ENCODE measurements at regions not wholly inside any gene's neighbourhood (a gene's known extent, or its start where the extent isn't known, plus 50 kb on each side); places are given as distances from the start of the nearest gene placed in this dataset.
A peak's percentile ranks its signal among the peaks of the same experiment; 100 is the strongest.
"Not testable (repeated sequence)": the region's sequence is repeated elsewhere in the genome, so short reads cannot be mapped to it uniquely, and the experiment has no call there.

DNA sequence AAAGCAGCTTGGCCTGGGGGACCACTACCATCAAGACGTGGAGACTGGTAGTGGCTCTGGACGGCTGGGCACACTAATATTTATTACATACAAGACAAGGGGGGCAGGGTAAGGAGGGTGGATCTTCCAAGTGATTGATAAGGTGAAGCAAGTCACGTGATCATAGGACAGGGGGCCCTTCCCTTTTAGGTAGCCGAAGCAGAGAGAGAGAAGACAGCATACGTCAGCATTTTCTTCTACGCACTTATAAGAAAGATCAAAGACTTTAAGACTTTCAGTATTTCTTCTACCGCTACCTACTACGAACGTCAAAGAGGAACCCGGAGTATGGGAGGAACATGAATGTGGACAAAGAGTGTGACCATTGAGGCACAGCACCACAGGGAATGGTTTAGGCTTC is 307.9 kb downstream of the RPIA start:
- TF ChIP-seq, protein P1, sequence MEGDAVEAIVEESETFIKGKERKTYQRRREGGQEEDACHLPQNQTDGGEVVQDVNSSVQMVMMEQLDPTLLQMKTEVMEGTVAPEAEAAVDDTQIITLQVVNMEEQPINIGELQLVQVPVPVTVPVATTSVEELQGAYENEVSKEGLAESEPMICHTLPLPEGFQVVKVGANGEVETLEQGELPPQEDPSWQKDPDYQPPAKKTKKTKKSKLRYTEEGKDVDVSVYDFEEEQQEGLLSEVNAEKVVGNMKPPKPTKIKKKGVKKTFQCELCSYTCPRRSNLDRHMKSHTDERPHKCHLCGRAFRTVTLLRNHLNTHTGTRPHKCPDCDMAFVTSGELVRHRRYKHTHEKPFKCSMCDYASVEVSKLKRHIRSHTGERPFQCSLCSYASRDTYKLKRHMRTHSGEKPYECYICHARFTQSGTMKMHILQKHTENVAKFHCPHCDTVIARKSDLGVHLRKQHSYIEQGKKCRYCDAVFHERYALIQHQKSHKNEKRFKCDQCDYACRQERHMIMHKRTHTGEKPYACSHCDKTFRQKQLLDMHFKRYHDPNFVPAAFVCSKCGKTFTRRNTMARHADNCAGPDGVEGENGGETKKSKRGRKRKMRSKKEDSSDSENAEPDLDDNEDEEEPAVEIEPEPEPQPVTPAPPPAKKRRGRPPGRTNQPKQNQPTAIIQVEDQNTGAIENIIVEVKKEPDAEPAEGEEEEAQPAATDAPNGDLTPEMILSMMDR (IDR thresholded peaks at IDR 0.05): no peak
- H3K36me3 Mint-ChIP-seq (ENCODE audit: low read depth): no peaks in the 10 kb centered on the region
- peaks cover 2% of the 10 kb centered on the region for H3K27me3 Mint-ChIP-seq (ENCODE audit: low read depth, poor library complexity)
- H3K27ac Mint-ChIP-seq: no peak overlapping the region
- no peak for DNase-seq
- H3K9me3 Mint-ChIP-seq: peaks cover 65% of the 10 kb centered on the region
- H3K4me1 Mint-ChIP-seq: no peaks in the 10 kb centered on the region
- no peak overlapping the region for H3K4me3 Mint-ChIP-seq

DNA sequence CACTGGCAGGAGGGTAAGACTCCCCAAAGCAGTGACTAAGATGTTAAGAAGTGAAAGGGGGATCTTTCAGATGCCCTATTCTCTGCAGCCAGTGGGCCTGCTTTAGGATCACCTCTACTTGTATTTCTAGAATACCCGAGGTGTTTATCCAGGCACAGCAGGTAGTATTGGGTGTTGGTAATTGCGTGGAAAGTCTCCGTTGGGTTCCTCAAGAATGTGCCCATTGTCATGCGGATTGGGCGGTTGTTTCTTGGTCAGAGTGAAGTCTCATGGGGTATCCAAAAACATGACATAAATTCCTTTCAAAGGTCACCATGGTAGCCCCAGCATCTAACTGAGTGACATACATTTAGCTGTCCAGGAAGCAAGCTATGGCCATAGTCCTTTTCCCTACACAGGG is 308.8 kb downstream of the RPIA start:
- no peak for DNase-seq
- TF ChIP-seq, protein P1 (IDR thresholded peaks at IDR 0.05): no peak
- H3K27me3 Mint-ChIP-seq (ENCODE audit: low read depth, poor library complexity): peaks cover 2% of the 10 kb centered on the region
- H3K27ac Mint-ChIP-seq: no peak overlapping the region
- H3K4me3 Mint-ChIP-seq: no peak overlapping the region
- peaks cover 65% of the 10 kb centered on the region for H3K9me3 Mint-ChIP-seq
- H3K4me1 Mint-ChIP-seq: no peaks in the 10 kb centered on the region
- H3K36me3 Mint-ChIP-seq (ENCODE audit: low read depth): no peaks in the 10 kb centered on the region

DNA sequence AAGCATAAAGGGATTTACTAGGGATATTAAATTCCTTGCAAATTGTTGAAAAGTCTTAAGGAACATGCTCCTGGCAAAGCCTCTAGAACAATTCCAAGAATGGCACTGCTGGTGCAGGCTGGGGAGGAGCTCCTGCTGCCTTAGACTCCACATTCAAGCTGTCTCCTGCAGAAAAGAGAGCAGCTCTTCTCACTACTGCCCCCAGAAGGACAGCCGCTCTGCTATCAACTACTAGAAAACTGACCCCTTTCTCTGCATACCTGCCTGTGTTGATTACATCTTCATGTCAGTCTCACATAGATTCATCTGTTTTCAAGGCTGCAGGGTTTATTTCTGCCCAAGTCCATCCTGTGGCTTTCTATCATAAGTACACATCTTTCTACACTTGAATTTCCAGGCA is 312.8 kb downstream of the RPIA start:
- peaks cover 55% of the 10 kb centered on the region for H3K9me3 Mint-ChIP-seq
- not testable (repeated sequence) for H3K27ac Mint-ChIP-seq; H3K4me3 Mint-ChIP-seq; H3K36me3 Mint-ChIP-seq (ENCODE audit: low read depth); H3K27me3 Mint-ChIP-seq (ENCODE audit: low read depth, poor library complexity); H3K4me1 Mint-ChIP-seq; DNase-seq

GRCh38 chr2:89020566-89020965 is 329.1 kb downstream of the RPIA start:
- not testable (repeated sequence) for H3K27me3 Mint-ChIP-seq (ENCODE audit: low read depth, poor library complexity); H3K4me3 Mint-ChIP-seq; H3K36me3 Mint-ChIP-seq (ENCODE audit: low read depth); H3K4me1 Mint-ChIP-seq; DNase-seq; H3K27ac Mint-ChIP-seq
- peaks cover 51% of the 10 kb centered on the region for H3K9me3 Mint-ChIP-seq

GRCh38 chr2:89026296-89026695 is 334.8 kb downstream of the RPIA start:
- H3K27me3 Mint-ChIP-seq (ENCODE audit: low read depth, poor library complexity); H3K4me3 Mint-ChIP-seq; H3K36me3 Mint-ChIP-seq (ENCODE audit: low read depth); H3K4me1 Mint-ChIP-seq; H3K27ac Mint-ChIP-seq; DNase-seq: not testable (repeated sequence)
- H3K9me3 Mint-ChIP-seq: peaks cover 53% of the 10 kb centered on the region

GRCh38 chr2:89027115-89027514 is 335.6 kb downstream of the RPIA start:
- not testable (repeated sequence) for DNase-seq; H3K27me3 Mint-ChIP-seq (ENCODE audit: low read depth, poor library complexity); H3K27ac Mint-ChIP-seq; H3K4me3 Mint-ChIP-seq; H3K4me1 Mint-ChIP-seq; H3K36me3 Mint-ChIP-seq (ENCODE audit: low read depth)
- H3K9me3 Mint-ChIP-seq: peaks cover 51% of the 10 kb centered on the region

DNA sequence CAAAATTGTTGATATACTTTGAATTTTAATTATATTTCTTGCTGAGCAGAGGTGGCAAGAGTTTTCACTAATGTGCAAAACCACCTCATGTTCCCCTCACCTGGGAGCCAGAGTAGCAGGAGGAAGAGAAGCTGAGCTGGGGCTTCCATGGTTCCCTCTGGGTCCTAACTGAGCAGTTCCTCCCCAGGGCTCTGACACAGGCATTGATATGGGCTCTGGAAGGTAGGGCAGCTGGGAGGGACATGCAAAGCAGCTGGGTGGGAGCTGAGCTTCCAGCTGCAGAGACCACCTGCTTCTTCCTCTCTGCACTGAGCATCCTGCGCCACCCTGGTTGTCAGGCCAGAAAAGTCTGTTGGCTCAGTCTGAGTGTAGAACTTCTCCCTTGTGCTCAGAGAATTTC is 336.1 kb downstream of the RPIA start:
- not testable (repeated sequence) for H3K27me3 Mint-ChIP-seq (ENCODE audit: low read depth, poor library complexity); H3K4me3 Mint-ChIP-seq; DNase-seq; H3K27ac Mint-ChIP-seq; H3K4me1 Mint-ChIP-seq; H3K36me3 Mint-ChIP-seq (ENCODE audit: low read depth)
- H3K9me3 Mint-ChIP-seq: peaks cover 50% of the 10 kb centered on the region

- peaks cover 55% of the 10 kb centered on the region for H3K9me3 Mint-ChIP-seq
- not testable (repeated sequence) for H3K27ac Mint-ChIP-seq; H3K36me3 Mint-ChIP-seq (ENCODE audit: low read depth); H3K4me1 Mint-ChIP-seq; DNase-seq; H3K4me3 Mint-ChIP-seq; H3K27me3 Mint-ChIP-seq (ENCODE audit: low read depth, poor library complexity)
Measured at GRCh38 chr2:89029257-89029656, 337.8 kb downstream of the RPIA start.

GRCh38 chr2:89048138-89049066 is 356.9 kb downstream of the RPIA start:
- not testable (repeated sequence) for H3K27me3 Mint-ChIP-seq (ENCODE audit: low read depth, poor library complexity); H3K4me3 Mint-ChIP-seq; H3K27ac Mint-ChIP-seq; H3K36me3 Mint-ChIP-seq (ENCODE audit: low read depth); DNase-seq; H3K4me1 Mint-ChIP-seq
- peaks cover 47% of the 10 kb centered on the region for H3K9me3 Mint-ChIP-seq
- TF ChIP-seq, protein P1 (IDR thresholded peaks at IDR 0.05): peak; percentile 17

GRCh38 chr2:89058616-89059015 is 367.1 kb downstream of the RPIA start:
- not testable (repeated sequence) for H3K4me1 Mint-ChIP-seq; DNase-seq; H3K27ac Mint-ChIP-seq; H3K36me3 Mint-ChIP-seq (ENCODE audit: low read depth); H3K4me3 Mint-ChIP-seq; H3K27me3 Mint-ChIP-seq (ENCODE audit: low read depth, poor library complexity)
- peaks cover 17% of the 10 kb centered on the region for H3K9me3 Mint-ChIP-seq

GRCh38 chr2:89061174-89061573 is 369.7 kb downstream of the RPIA start:
- H3K9me3 Mint-ChIP-seq: peaks cover 30% of the 10 kb centered on the region

GRCh38 chr2:89076771-89077170 is 385.3 kb downstream of the RPIA start:
- H3K9me3 Mint-ChIP-seq: peaks cover 30% of the 10 kb centered on the region
- not testable (repeated sequence) for DNase-seq; H3K27ac Mint-ChIP-seq; H3K4me1 Mint-ChIP-seq; H3K36me3 Mint-ChIP-seq (ENCODE audit: low read depth); H3K27me3 Mint-ChIP-seq (ENCODE audit: low read depth, poor library complexity); H3K4me3 Mint-ChIP-seq

More at GRCh38 chr2:89061174-89061573, 369.7 kb downstream of the RPIA start:
- not testable (repeated sequence) for DNase-seq; H3K27me3 Mint-ChIP-seq (ENCODE audit: low read depth, poor library complexity); H3K4me3 Mint-ChIP-seq; H3K27ac Mint-ChIP-seq; H3K36me3 Mint-ChIP-seq (ENCODE audit: low read depth); H3K4me1 Mint-ChIP-seq
